HG03521 (cell line): ENCODE measurements at regions not wholly inside any gene's neighbourhood (a gene's known extent, or its start where the extent isn't known, plus 50 kb on each side); places are given as distances from the start of the nearest gene placed in this dataset.

Source experiments
- ATAC-seq: cut with Tn5 transposase; IDR thresholded peaks from one replicate; pipeline ENCODE4 v1.9.1; 2021; ENCODE audit warnings: mild to moderate bottlenecking, moderate library complexity; ENCODE audit not compliant: unreplicated experiment

DNA sequence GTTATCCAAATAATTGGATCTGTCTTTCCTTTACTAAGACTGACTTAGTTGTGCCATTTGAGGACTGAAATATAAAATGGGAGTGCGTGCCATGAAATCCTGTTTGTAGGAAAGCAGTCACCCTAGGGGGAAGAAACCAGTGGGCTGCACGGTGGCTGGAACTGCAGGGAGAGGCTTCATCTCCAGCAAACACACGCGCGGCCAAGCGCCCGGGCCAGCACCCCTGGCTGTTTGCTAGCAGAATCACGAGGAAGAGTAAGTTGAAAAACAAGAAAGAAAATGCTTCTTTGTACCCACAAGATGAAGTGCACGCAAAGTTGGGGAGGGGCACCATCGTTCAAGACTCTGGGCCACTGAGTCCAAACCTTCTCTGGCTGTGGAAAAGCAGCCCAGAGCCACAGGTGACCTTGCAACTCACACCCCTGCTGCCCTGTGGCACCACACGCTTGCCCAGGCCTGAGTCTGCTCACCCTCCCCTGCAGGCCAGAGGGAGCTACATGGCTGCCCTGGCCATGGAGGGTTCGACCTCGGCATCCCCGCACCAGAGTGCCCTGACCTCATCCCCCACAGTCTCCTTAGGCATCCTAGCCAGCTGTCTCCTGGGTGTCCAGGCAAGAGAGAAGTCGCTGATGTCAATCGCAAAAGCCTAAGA, 55.2 kb downstream of the IRX2 start:
- ATAC-seq: no peak

DNA sequence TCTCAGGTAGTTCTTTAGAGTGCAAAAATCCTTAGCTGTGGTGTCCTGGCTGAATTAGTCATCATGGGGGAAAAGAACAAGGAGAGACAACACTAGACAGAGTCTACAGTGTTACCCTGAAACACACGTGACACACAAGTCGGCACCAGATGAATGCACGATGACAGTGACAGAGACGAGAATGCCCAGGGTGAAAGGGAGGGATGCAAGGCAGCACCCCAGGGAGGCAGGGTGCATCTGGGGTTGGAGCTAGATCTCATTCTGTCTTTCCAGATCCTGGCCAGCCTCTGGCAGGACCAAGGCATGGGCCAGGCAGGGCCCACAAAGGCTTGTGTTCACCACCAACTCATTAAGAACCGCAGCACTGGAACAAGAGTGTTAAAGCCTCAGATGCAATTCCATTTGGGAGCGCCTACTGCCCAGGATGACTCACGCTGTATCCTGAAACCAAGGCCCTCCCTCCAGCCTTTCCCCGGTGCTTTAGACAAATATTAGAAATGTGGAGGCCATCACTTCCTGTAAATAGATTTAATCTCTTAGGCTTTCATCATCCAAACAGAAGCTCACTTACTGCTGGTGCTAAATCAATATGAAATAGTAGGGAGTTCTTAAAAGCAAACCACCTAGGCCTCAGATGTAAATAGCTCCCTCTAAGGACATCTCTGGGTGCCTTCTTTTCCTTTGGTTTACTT, 56.1 kb downstream of the IRX2 start:
- no peak for ATAC-seq

DNA sequence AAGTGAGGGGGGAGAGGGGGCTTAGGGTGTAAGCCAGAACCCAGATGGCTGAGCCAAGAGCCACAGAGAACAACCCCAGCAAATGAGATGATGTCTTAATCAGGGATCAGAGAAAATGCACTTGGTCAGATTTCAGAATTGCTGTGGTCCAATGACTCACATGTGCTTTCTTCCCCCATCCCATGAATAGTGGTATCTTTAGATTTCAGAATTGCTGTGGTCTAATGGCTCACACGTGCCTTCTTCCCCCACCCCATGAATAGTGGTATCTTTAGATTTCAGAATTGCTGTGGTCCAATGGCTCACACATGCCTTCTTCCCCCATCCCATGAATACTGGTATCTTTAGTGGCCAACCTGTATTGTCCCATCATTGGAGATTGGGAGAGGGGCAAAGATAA, 59.9 kb downstream of the IRX2 start:
- ATAC-seq: no peak

DNA sequence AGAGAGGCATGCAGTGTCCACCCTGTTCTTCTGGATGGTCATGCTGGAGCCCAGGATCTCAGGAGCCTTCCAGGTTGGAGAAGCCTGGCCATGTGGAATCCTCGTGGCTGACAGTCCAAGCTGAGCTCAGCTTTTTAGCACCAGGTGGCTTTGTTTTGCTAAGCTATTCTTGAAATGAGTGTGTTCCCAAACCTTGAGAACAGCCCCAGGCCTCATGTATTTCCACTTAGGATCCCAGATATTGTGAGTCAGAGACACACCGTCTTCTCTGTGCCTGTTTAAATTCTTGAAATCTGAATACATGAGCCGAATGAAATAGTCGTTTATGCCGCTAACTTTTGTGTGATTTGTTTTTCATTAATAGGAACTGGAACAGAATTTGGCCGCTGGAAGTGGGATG, 61.2 kb downstream of the IRX2 start:
- ATAC-seq: no peak

DNA sequence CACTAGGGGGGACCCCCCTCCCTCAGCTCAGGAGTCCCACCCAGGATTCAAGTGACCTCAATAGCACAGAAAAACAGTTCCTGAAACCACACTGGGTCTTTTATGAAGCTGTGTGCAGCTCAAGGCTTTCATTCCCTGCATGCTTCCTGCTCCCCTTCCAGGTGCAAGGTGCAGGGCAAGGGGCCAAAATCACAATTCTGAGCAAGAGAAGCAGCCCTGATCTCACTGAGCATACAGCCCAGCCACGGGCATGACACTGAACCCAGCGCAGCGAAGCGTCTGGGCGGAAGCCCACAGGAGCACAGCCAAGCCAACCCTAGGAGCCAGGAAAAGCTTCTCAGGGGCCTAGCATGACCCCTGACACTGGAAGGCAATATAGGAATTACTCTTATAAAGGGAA, 62.9 kb downstream of the IRX2 start:
- ATAC-seq: no peak

DNA sequence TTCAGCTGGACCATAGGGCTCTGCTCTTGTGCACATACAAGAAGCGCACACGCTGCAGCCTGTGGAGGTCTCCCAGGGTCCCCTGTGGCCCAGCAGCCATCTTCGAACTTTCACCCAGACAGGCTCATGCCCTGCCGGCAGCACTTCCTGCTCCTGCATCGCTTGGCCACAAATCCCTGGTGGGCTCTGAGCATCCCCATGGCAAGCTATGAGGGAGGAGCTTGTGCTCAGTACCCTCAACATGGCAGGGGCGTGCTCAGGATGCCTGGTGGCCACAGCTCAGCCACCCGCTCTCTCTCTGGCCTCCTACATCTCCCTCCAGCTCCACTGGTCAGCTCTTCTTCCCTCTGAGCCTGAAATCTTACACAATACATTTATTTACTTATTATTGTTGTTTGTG, 63.7 kb downstream of the IRX2 start:
- ATAC-seq: no peak

DNA sequence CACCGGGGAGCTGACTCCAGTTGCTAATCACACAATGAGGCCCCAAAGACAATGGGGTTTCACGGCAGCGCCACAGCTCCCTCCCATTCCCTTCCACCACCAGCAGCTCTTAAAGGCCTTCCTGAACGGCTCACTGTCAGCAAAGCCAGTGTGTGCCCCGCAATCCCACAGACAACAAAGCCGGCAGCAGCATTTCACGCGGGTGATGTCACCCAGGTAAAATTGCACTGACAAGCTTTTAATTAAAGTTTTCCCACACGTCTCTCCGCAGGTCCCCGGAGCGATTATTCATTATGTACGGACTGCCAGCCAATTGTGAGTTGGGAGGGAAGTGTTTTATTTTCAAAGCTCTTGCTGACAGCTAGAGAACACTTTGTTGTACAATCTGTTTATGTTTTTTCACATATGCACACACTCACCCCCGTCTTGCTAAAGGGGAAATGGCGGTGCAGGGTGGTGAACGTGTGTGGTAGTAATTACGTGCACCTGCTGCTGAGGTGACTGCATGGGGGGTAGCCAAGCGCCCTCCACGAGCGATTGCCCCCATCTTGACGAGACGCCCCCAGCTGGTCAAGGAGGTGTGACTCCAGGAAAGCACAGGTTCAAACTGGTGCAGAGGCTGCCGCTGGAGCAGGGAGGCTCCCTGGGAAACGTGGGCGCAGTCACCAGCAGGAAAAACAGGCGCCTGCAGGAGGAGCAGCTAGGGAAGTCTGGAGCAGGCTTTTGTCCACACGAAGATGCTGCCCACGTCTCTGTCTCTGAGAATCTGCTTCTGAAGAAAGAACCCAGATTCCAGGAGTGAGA, 65.0 kb downstream of the IRX2 start:
- no peak for ATAC-seq

DNA sequence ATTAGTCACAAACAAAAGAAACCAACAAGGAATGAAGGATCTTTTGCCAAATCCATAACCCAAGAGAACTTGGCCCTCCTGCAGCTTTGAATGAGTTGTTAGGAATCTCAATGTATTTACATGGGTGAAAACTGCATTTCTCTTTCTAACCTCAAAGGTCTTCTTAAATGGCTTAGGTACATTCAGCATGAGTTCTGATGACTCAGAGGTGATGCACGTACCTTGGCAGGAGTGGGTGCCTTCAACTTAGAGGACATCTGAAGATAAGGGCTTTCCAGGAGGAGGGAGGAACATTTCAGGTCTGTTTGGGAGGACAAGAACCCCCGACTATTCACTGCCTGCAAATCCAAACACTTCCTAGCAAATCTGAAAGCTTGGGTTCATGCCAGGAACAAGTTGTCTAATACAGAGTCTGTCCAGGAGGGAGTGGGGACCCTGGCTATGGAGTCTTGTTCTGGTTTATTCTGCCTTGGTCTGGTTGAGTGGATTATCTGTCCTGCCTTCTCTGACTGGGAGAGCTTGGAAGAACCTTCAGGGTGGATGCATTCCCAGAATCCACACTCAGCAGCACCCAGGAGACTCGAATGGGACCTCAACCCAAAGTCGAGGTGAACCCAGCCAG, 65.7 kb downstream of the IRX2 start:
- ATAC-seq: no peak

DNA sequence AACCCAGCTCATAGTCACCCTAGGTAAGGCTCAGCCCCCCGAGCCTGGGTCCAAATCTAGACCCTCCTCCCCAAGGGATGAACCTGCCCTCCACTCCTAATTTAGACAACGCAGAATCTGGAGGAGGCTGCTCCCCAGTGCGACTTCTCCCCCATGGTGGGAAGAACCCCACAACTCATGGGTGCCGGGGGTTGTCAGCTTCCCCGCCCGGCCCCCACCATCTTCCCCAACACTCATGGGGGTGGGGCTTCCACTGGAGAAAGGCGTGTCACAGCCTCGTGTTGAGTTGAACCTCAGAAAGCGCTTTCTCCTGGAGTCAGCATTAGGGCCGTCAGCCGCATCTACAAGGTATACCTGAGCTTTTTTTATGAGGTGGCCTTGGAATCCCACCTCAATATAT, 66.9 kb downstream of the IRX2 start:
- no peak for ATAC-seq

DNA sequence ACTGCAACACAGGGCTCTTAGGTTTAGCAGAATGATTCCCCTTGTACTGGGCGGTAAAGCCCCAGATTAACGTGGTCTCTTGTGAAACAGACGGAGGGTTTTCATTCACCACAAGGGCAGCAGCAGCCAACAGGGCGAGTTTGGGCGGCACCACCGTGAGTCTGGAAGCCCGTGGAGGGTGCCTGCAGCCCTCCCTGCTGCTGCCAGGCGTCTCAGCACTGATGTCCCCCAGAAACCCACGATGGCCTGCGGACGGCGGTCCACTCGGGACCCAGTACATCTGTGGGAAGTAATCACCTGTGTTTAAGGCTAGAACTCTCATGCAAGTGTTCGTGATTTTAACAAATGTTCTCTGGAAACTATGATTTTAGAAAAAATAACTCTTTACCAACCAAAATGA, 67.8 kb downstream of the IRX2 start:
- no peak for ATAC-seq

DNA sequence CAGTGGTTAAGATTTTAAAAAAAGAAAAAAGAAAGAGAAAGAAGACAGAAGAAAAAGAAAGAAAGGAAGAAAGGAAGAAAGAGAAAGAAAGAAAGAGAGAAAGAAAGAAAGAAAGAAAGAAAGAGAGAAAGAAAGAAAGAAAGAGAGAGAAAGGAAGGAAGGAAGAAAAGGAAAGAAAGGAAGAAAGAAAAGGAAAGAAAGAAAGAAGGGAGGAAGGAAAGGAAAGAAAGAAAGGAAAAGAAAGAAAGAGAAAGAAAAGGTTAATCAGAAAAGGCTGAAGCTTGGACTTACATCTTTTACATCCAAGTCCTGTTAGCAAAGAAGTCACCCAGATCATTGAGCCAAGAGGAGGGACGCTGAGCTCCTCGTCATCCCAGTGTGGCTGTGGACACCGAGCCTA, 70.0 kb downstream of the IRX2 start:
- no peak for ATAC-seq

DNA sequence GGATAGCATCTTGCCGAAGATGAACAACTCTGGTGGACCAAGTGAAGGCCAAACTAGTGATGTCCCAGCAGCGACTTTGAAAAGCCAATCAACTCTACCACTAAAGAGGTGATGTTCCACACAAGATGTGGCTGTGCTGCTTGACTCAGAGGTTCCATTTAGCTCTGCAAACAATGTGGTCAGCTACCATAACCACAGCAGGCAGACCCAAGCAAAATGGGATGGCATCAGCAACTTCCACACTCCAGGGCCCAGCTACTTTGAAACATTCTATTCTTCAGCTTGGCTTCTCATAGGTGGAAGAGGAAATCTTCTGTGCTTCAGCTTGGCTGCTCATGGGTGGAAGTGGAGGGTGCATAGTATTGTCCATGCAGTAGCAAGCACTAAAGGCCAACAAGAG, 70.5 kb downstream of the IRX2 start:
- no peak for ATAC-seq

DNA sequence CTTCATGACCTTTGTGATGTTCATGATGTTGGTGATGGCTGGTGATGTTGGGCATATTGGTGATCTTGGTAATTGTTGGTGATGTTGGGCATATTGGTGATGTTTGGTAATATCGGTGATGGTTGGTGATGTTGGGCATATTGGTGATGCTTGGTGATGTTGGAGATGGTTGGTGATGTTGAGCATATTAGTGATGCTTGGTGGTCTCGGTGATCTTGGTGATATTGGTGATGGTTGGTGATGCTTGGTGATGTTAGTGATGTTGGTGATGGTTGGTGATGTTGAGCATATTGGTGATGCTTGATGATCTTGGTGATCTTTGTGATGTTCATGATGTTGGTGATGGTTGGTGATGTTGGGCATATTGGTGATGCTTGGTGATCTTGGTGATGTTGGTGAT, 73.8 kb downstream of the IRX2 start:
- ATAC-seq: no peak

DNA sequence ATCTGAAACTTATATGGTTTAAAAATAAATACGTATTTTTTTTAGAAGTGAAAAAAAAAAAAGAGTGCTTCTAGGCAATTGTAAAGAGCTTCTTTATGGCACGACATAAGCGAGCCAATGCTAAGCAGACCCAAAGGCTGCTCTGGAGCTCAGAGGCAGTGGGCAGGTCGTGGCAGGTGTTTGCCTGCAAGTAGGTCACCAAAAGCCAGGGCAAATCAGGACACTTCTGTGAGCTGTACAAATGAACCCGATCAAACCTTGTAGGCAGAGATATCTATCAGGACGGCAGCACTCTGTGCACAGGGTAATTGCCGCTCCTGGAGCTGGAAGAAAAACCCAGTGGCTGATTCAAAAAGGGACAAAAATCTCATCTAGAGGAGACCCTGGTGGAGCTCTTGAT, 75.9 kb downstream of the IRX2 start:
- ATAC-seq: no peak

DNA sequence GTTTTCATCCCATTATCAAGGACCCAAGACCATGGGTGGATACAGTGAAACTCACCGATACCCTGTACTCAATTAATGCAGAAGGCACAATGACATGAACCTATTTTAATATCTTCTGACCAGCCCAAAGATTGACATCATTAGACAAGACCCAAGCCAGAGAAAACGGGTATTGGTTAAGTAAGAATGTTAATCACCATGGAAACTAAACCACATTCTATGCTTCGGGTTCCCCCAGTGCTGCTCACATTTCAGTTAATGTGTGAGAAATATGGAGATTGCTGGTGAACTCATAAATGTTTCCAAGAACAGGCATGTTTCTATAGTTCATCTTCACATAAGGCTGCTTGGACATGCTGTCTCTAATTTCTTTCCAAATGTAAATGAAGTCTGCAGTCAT, 77.0 kb downstream of the IRX2 start:
- ATAC-seq: no peak

DNA sequence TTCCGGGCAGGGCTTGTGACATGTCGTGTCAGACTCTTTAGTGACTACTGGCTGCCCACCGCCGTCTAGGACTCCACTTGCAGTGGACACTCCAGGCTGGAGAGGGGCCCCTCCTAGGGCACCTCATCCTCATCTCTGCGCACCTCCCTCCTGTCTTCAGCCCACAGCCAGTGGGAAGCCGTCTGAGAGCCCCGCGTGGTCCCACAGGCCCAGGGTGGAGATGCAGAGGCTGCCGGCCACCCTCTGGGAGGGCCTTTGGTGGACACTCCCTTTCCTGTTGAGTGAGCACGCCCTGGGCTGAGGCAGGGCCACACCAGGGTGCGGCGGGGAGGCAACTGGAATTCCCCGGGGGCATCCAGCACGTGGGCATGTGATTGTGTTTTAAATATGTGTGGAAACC, 80.5 kb downstream of the IRX2 start:
- ATAC-seq: no peak

DNA sequence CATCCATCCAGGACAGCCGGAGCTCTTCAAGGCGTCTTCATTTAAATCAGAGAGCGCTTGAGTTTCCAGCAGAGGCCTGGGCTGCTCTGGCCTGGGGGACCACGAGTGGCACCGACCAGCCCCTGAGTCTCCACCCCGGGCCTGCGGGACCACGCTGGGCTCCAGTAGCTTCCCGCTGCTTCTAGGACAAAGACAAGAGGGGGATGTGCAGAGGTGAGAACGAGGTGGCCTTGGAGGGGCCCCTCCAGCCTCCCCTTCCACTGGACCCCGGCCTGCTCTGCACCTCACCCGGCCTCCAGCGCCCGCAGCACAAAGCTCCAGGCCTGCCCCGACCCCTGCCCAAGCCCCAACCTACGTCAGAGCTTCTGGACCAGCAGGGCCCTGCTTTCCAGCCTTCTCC, 81.6 kb downstream of the IRX2 start:
- ATAC-seq: no peak

DNA sequence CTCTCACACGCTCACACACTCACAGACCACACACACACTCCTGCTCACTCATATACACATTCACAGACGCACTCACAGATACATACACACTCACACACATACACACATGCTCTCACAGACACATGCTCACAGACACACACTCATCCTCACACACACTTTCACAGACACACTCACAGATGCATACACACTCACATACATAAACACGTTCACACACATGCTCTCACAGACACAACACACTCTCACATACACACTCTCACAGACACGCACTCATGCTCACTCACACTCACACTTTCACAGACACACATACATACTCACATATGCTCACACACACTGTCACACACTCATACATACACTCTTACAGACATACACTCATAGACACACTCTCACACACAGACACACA, 82.2 kb downstream of the IRX2 start:
- ATAC-seq: no peak

DNA sequence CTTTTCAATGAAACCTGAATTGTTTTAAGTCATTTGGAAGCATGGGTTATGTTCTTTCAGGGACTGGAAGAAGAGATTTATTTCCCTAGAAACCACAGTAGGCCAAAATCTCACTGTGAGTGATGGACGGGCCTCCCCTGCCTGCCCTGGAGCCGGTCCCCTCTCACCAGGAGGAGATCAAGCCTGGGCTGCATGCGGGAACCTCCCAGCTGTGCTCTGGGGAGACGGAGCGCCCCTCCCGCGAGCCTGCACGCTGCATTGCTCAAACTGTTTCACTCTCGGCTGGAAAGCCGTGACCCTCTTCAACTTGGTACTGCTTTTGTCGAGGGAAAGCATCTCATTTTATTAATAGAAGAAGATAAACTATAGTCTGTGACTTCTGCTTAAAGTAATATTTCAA, 85.4 kb downstream of the IRX2 start:
- no peak for ATAC-seq

DNA sequence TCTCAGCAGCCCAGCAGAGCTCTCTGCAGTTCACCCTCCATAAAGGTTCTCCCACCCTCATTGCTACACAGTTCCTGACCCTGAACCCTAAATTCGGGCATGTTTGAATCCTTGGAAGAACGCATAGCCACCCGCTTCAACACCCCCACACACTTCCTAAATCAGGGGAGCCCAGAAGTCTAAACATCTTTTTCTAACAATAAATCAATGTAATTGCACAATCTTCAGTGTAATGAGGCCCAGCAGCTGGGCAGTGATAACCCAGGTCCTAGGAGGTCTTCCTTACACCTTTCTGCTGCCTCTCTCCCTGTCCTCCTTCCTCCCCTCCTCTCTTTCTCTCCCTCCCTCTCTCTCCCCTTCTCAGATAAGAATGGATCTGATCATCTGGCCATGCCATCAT, 88.0 kb downstream of the IRX2 start:
- ATAC-seq: no peak

DNA sequence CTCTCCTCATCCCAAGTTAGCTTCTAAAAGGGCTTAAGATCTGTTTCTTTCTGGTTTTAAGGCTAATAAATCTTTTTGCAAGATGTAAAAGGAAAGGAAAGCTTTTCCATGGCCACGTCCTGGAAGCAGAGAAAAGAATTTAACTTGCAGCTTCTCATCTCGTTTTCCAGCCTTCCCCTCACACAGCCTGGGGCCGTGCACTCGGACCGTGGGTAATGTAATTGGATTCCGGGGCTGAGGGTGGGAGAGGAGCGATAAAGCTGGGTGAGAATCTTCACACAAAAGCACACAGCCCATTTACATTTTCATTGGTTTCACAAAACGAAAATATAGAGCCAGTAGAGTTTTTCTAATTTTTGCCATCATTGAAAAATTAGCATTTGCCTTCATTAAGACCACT, 91.2 kb downstream of the IRX2 start:
- no peak for ATAC-seq
